ENCODE measurements at regions not wholly inside any gene's neighbourhood (a gene's known extent, or its start where the extent isn't known, plus 50 kb on each side); places are given as distances from the start of the nearest gene placed in this dataset.
A peak's percentile ranks its signal among the peaks of the same experiment; 100 is the strongest.

- TF ChIP-seq ELK4 (CRISPR knock-in tag; IDR thresholded peaks at IDR 0.05; ENCODE audit: borderline replicate concordance) = no peak
- TF ChIP-seq PHF21A (CRISPR knock-in tag; IDR thresholded peaks at IDR 0.05) = no peak
- TF ChIP-seq ZNF451 (CRISPR knock-in tag; IDR thresholded peaks at IDR 0.05) = no peak
- TF ChIP-seq FOXA3 (CRISPR knock-in tag; IDR thresholded peaks at IDR 0.05) = peak; percentile 43; the same call in 1 of the 2 replicates
- no peak for TF ChIP-seq RXRA (CRISPR knock-in tag; IDR thresholded peaks at IDR 0.05)
- TF ChIP-seq ZNF569 (CRISPR knock-in tag; IDR thresholded peaks at IDR 0.05; ENCODE audit: borderline replicate concordance) = no peak
- no peak for TF ChIP-seq FOSL1 (CRISPR knock-in tag; IDR thresholded peaks at IDR 0.05; ENCODE audit: borderline replicate concordance)
- TF ChIP-seq U2AF1 (optimal IDR thresholded peaks at IDR 0.05; ENCODE audit: low read depth, low read length) = no peak
- no peak for TF ChIP-seq ZNF670 (CRISPR knock-in tag; IDR thresholded peaks at IDR 0.05; ENCODE audit: borderline replicate concordance)
- TF ChIP-seq, protein P1, sequence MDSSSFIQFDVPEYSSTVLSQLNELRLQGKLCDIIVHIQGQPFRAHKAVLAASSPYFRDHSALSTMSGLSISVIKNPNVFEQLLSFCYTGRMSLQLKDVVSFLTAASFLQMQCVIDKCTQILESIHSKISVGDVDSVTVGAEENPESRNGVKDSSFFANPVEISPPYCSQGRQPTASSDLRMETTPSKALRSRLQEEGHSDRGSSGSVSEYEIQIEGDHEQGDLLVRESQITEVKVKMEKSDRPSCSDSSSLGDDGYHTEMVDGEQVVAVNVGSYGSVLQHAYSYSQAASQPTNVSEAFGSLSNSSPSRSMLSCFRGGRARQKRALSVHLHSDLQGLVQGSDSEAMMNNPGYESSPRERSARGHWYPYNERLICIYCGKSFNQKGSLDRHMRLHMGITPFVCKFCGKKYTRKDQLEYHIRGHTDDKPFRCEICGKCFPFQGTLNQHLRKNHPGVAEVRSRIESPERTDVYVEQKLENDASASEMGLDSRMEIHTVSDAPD (CRISPR knock-in tag; IDR thresholded peaks at IDR 0.05) = no peak; the same call in 1 of the 2 replicates
- TF ChIP-seq ZFP82 (CRISPR knock-in tag; IDR thresholded peaks at IDR 0.05; ENCODE audit: borderline replicate concordance) = no peak
- TF ChIP-seq, protein P2, sequence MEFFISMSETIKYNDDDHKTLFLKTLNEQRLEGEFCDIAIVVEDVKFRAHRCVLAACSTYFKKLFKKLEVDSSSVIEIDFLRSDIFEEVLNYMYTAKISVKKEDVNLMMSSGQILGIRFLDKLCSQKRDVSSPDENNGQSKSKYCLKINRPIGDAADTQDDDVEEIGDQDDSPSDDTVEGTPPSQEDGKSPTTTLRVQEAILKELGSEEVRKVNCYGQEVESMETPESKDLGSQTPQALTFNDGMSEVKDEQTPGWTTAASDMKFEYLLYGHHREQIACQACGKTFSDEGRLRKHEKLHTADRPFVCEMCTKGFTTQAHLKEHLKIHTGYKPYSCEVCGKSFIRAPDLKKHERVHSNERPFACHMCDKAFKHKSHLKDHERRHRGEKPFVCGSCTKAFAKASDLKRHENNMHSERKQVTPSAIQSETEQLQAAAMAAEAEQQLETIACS (CRISPR knock-in tag; IDR thresholded peaks at IDR 0.05) = no peak
- TF ChIP-seq ZSCAN12 (CRISPR knock-in tag; IDR thresholded peaks at IDR 0.05) = no peak
- TF ChIP-seq SP4 (CRISPR knock-in tag; IDR thresholded peaks at IDR 0.05) = no peak
- TF ChIP-seq EZH2 (conservative IDR thresholded peaks at IDR 0.05; ENCODE audit: low read depth, low read length) = no peak
- TF ChIP-seq, protein P3, sequence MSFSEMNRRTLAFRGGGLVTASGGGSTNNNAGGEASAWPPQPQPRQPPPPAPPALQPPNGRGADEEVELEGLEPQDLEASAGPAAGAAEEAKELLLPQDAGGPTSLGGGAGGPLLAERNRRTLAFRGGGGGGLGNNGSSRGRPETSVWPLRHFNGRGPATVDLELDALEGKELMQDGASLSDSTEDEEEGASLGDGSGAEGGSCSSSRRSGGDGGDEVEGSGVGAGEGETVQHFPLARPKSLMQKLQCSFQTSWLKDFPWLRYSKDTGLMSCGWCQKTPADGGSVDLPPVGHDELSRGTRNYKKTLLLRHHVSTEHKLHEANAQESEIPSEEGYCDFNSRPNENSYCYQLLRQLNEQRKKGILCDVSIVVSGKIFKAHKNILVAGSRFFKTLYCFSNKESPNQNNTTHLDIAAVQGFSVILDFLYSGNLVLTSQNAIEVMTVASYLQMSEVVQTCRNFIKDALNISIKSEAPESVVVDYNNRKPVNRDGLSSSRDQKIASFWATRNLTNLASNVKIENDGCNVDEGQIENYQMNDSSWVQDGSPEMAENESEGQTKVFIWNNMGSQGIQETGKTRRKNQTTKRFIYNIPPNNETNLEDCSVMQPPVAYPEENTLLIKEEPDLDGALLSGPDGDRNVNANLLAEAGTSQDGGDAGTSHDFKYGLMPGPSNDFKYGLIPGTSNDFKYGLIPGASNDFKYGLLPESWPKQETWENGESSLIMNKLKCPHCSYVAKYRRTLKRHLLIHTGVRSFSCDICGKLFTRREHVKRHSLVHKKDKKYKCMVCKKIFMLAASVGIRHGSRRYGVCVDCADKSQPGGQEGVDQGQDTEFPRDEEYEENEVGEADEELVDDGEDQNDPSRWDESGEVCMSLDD (CRISPR knock-in tag; IDR thresholded peaks at IDR 0.05; ENCODE audit: borderline replicate concordance) = no peak
- no peak for TF ChIP-seq E2F5 (CRISPR knock-in tag; conservative IDR thresholded peaks at IDR 0.05)
- TF ChIP-seq ZMYM2 (CRISPR knock-in tag; IDR thresholded peaks at IDR 0.05) = no peak
- TF ChIP-seq, protein P4, sequence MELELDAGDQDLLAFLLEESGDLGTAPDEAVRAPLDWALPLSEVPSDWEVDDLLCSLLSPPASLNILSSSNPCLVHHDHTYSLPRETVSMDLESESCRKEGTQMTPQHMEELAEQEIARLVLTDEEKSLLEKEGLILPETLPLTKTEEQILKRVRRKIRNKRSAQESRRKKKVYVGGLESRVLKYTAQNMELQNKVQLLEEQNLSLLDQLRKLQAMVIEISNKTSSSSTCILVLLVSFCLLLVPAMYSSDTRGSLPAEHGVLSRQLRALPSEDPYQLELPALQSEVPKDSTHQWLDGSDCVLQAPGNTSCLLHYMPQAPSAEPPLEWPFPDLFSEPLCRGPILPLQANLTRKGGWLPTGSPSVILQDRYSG (CRISPR knock-in tag; IDR thresholded peaks at IDR 0.05) = no peak
These were observed 114.0 kb upstream of the GOT2 start (continued) for GRCh38 chr16:58847902-58848661.

All from HepG2 (cell line).